Sciatic nerve (tissue), 2 donors: ENCODE measurements at regions not wholly inside any gene's neighbourhood (a gene's known extent, or its start where the extent isn't known, plus 50 kb on each side); places are given as distances from the start of the nearest gene placed in this dataset.
"Not testable (repeated sequence)": the region's sequence is repeated elsewhere in the genome, so short reads cannot be mapped to it uniquely, and the experiment has no call there.

Source experiments
- ATAC-seq: fragments of 200-7000 bp; cut with Tn5 transposase; one replicate; pipeline ENCODE4 v1.9.1; 2020; ENCODE audit warnings: mild to moderate bottlenecking, moderate library complexity
- DNase-seq: peaks from one replicate; pipeline ENCODE4 v3.0.0-alpha.2; 2020; ENCODE audit warnings: low spot score
- intact Hi-C: fragments of 100-400 bp; cut with DNase I; formaldehyde crosslinking; loops from one replicate; pipeline ENCODE4 v1.14.2; 2022
- donor health status: DM: no; HTN: no; CAD: no.
- donor health status: DM: no; HTN: no; CAD: no.

- ATAC-seq (no peak), DNase-seq (no peak)
- intact Hi-C loops = no loop called here
These were observed 165.4 kb upstream of the TMEM260 start for GRCh38 chr14:56414236-56414635.

- DNase-seq (no peak), ATAC-seq (no peak)
These were observed 163.4 kb upstream of the TMEM260 start for GRCh38 chr14:56416213-56416612.

GRCh38 chr14:56417173-56417572 is 162.4 kb upstream of the TMEM260 start:
- intact Hi-C loops = no loop called here
- no peak for ATAC-seq
- DNase-seq = no peak

More at GRCh38 chr14:56416213-56416612, 163.4 kb upstream of the TMEM260 start:
- intact Hi-C loops = no loop called here

DNA sequence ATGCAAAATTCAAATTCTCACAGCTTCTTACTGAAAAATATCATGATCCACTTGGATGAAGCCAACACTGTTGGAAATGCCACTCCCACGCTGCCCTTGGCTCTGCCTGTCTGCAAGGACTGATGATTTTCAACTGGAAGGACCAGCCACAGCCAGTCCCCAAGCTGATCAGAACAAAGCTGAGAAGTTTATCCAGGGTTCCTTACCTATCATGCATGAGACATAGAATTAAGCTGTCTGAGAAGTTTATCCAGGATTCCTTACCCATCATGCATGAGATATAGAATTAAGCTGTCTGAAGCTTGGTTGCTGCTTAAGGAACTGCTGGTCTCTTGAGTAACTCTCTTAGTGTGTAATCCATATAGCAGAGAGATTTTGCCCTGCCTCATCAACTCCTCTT is 159.8 kb upstream of the TMEM260 start:
- no peak for DNase-seq
- ATAC-seq = no peak
- intact Hi-C loops = no loop called here

- intact Hi-C loops = no loop called here
- DNase-seq (no peak), ATAC-seq (peak; percentile 5)
These were observed 157.4 kb upstream of the TMEM260 start for GRCh38 chr14:56422221-56422620.

DNA sequence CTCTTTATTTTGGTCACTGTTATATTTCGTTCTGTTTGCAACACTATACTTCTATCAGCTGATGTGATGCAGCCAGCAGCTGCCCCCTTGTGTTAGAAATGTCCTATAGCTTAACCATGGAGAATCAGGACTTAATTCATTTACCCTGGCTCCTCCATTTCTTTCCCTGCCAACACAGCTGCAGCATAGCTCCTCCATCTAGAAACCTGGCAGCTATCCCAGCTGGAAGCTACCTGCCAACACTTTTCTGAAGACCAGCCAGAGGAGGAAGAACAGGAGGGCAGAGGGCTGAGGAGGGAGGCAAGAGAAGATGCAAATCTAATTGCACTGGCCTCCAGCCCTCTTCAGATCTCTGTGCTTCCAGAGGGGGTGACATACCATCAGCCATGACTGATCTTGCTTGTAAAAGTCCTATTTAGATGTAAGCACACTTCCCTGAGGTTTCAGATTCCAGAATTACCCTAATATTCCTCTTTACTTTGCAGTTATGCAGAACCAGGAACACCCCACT is 156.8 kb upstream of the TMEM260 start:
- ATAC-seq (peak; percentile 92), DNase-seq (peak; percentile 73)
- intact Hi-C loops = no loop called here

DNA sequence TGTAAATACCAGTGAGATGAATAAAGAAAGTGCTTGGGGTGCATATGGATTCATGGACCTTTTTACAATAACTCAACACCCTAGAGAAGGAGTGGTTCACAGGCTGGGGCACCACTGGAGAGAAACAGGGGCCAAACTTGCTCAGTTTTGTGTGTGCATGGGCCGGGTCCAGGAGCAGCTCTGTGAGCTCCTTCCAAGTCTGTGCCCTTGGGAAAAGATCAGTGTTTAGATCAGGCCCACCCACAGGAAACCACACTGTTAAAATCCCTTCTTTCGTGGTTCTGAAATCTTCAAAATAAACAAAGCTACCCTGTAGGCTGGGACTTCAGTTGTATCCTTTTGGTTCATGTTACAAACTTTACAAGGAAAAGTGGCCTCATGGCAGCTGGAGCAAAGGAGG is 156.1 kb upstream of the TMEM260 start:
- peak; percentile 84 for ATAC-seq
- intact Hi-C loops = no loop called here

GRCh38 chr14:56431013-56431412 is 148.6 kb upstream of the TMEM260 start:
- ATAC-seq = no peak
- DNase-seq = no peak
- intact Hi-C loops = no loop called here

More for the DNA sequence above, 156.1 kb upstream of the TMEM260 start:
- no peak for DNase-seq

DNA sequence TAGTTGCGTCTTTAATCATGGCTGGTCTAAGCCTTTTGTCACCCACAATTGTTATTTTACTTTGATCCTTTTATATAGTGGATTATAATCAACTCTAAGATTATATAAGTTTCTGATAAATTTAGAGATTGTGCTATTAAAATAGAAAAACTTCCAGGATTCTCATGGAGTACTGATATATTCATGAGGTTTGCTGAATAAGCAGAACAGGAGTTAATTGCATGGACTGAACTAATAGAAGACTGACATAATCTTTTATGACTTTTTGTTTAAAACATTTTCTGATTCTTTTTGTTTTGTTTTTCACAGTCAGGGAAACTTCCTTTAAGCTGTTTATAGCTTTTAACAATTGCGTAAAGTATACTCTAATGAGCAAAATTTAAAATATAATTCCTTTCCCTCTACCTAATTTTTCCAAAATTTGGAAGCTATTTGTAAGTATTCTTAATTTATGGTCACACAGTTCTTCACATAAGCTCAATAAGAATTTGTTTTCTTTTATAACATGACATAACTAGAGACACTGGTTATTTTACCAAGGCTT is 129.9 kb upstream of the TMEM260 start:
- DNase-seq (no peak), ATAC-seq (no peak)
- intact Hi-C loops = no loop called here

DNA sequence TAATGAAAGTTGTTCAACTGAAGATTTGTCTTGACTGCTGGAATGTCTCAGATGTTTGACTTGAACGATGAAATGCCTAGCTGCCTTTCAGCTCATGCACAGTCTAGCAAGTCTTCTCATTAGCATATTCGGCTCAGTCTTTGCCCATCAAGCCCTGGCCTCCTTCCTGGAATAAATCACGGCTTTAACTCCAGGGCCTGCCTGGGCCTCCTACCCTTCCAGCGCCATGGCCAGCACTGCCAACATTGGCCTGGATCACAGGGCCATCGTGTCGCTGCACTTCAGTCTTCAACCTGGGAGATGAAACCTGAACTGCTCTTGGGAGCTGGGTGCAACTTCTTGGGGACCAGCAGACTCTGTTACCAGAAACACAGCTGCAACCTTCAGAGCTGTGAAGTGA is 126.7 kb upstream of the TMEM260 start:
- DNase-seq (no peak), ATAC-seq (no peak)
- intact Hi-C loops = no loop called here

GRCh38 chr14:56454680-56455079 is 124.9 kb upstream of the TMEM260 start:
- ATAC-seq, DNase-seq, intact Hi-C loops: not testable (repeated sequence)

- ATAC-seq = no peak
- intact Hi-C loops = no loop called here
- no peak for DNase-seq
These were observed 119.1 kb upstream of the TMEM260 start for GRCh38 chr14:56460469-56460868.

- no peak for ATAC-seq
- no peak for DNase-seq
- intact Hi-C loops = no loop called here
These were observed 118.0 kb upstream of the TMEM260 start for GRCh38 chr14:56461276-56462275.

DNA sequence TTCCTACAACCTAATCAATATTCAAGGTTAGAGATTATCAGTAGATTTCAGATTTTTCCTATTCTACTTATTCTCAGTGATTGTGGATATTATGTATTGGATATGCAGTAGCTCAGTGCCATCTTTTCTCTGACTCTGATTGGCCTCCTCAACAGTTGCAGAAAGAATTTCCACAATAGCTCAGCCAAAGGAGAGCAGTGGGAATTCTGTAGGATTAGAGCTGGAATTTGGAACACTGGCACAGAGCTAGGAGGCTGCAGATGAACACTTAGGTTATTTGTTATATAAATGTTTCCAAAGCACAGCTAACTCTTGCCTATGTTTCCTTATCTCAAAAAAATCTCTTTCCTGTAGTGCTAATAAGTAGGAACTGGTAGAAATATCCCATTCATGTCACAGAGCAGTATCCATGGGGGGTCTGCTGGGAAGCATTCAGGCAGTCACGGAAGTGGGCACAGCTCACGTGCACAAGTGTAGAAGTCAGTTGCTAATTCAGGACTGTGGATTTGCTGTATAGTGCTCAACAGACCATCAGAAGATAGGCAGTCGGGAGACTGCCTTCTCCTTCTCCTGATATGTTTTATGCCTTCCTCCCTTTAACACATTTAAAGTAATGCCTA is 116.2 kb upstream of the TMEM260 start:
- ATAC-seq (no peak), DNase-seq (no peak)
- intact Hi-C loops = no loop called here

GRCh38 chr14:56471056-56471455 is 108.5 kb upstream of the TMEM260 start:
- DNase-seq (no peak), ATAC-seq (peak; percentile 48)
- intact Hi-C loops = loop anchor here (10.0 kb wide), 2 partner anchors 766 to 1026 kb away; partner anchors contain the start of gene TBPL2

- DNase-seq = no peak
- peak; percentile 56 for ATAC-seq
- intact Hi-C loops = loop anchor here (10.0 kb wide), 2 partner anchors 770 to 1030 kb away; partner anchors contain the start of gene TBPL2
These were observed 105.1 kb upstream of the TMEM260 start for GRCh38 chr14:56474419-56475022.

DNA sequence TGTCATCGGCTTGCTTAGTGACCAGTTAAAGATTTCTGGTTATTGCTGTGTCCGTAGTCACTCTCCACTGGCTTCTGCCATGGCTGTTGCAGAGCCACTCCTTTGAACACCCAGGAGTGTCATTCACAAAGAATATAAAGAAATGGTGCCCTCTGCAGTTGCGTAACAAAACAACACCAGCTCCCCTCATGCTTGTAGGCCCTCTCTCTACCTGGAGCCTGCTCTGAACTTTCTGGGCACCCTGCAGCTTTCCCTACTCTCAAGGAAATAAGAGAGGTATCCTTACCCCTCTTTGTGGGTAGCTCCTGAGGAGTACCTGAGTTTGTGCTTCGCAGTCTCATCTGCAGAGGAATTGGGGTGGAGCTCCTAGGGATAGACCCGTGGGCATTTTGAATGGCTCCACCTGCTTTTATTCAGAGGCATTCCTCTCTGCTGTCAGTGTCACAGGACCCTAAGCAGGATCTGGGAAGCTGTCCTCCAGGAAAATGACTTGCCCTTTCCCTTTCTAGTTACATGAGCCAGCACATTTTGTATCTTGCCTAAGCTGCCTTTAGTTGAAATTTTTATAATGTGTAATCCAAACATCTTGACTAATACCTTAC is 97.2 kb upstream of the TMEM260 start:
- intact Hi-C loops = no loop called here
- no peak for DNase-seq
- ATAC-seq = peak; percentile 30

DNA sequence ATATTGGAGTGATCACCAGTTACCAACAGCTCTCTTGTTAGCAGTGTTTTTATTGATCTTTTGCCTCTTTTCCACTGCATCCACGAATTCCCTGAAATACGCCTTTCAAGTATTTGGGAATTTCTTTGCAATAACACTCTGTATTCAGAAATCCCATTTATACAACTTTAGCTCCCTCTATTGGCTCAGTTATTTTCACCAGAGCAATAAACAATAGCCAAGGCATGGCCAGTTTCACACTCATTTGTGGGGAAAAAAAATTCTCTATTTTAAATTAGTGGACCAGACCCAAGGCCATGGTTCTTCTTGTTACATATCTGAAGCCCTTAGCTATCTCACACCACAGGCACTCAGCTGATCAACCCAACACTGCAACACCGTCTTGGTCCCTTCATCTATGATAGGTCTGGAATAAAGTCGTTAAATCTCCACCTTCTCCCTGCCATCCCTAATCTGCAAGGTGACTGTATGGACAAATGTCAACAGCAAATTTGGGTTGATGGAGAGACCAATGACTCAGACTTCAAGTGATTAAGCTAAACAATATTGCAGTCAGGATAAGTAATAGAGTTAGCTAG is 92.4 kb upstream of the TMEM260 start:
- intact Hi-C loops = no loop called here
- ATAC-seq (peak; percentile 52), DNase-seq (no peak)
